ENCODE measurements at regions not wholly inside any gene's neighbourhood (a gene's known extent, or its start where the extent isn't known, plus 50 kb on each side); places are given as distances from the start of the nearest gene placed in this dataset.

- Mint-ChIP-seq H3K27me3 (no peaks in the 10 kb centered on the region), H3K9me3 (peaks cover 8% of the 10 kb centered on the region), H3K36me3 (no peaks in the 10 kb centered on the region), H3K27ac (no peak overlapping the region), H3K4me1 (no peaks in the 10 kb centered on the region), H3K4me3 (no peak overlapping the region)
Measured at GRCh38 chr18:65399091-65399490, 351.7 kb upstream of the CDH7 start.

- Mint-ChIP-seq H3K27ac (no peak overlapping the region), H3K4me3 (no peak overlapping the region), H3K4me1 (no peaks in the 10 kb centered on the region), H3K27me3 (no peaks in the 10 kb centered on the region), H3K9me3 (peaks cover 8% of the 10 kb centered on the region), H3K36me3 (no peaks in the 10 kb centered on the region)
Measured at GRCh38 chr18:65398347-65399075, 352.3 kb upstream of the CDH7 start.

GRCh38 chr18:65380986-65381385 is 369.8 kb upstream of the CDH7 start:
- Mint-ChIP-seq H3K36me3 (no peaks in the 10 kb centered on the region), H3K27ac (no peak overlapping the region), H3K9me3 (no peaks in the 10 kb centered on the region), H3K4me1 (no peaks in the 10 kb centered on the region), H3K4me3 (no peak overlapping the region), H3K27me3 (no peaks in the 10 kb centered on the region)

GRCh38 chr18:65380571-65380970 is 370.2 kb upstream of the CDH7 start:
- Mint-ChIP-seq H3K36me3 (no peaks in the 10 kb centered on the region), H3K4me3 (no peak overlapping the region), H3K27ac (no peak overlapping the region), H3K9me3 (no peaks in the 10 kb centered on the region), H3K4me1 (no peaks in the 10 kb centered on the region), H3K27me3 (no peaks in the 10 kb centered on the region)

GRCh38 chr18:65372904-65373303 is 377.9 kb upstream of the CDH7 start:
- Mint-ChIP-seq H3K4me1 (no peaks in the 10 kb centered on the region), H3K36me3 (no peaks in the 10 kb centered on the region), H3K4me3 (no peak overlapping the region), H3K27me3 (no peaks in the 10 kb centered on the region), H3K27ac (no peak overlapping the region), H3K9me3 (peaks cover 10% of the 10 kb centered on the region)

- Mint-ChIP-seq H3K27me3 (no peaks in the 10 kb centered on the region), H3K36me3 (no peaks in the 10 kb centered on the region), H3K4me1 (no peaks in the 10 kb centered on the region), H3K9me3 (peaks cover 4% of the 10 kb centered on the region), H3K27ac (no peak overlapping the region), H3K4me3 (no peak overlapping the region)
Measured at GRCh38 chr18:65365245-65365980, 385.4 kb upstream of the CDH7 start.

- Mint-ChIP-seq H3K36me3 (no peaks in the 10 kb centered on the region), H3K27ac (no peak overlapping the region), H3K27me3 (no peaks in the 10 kb centered on the region), H3K4me3 (no peak overlapping the region), H3K4me1 (no peaks in the 10 kb centered on the region), H3K9me3 (peaks cover 2% of the 10 kb centered on the region)
Measured at GRCh38 chr18:65363911-65364632, 386.7 kb upstream of the CDH7 start.

- H3K9me3 Mint-ChIP-seq: no peaks in the 10 kb centered on the region
Measured at GRCh38 chr18:65363011-65363410, 387.8 kb upstream of the CDH7 start.

GRCh38 chr18:65359479-65359878 is 391.3 kb upstream of the CDH7 start:
- Mint-ChIP-seq H3K27me3 (no peaks in the 10 kb centered on the region), H3K27ac (no peak overlapping the region), H3K4me3 (no peak overlapping the region), H3K9me3 (no peaks in the 10 kb centered on the region), H3K4me1 (no peaks in the 10 kb centered on the region), H3K36me3 (no peaks in the 10 kb centered on the region)

More at GRCh38 chr18:65363011-65363410, 387.8 kb upstream of the CDH7 start:
- H3K27me3 Mint-ChIP-seq: no peaks in the 10 kb centered on the region
- H3K27ac Mint-ChIP-seq: no peak overlapping the region
- no peaks in the 10 kb centered on the region for H3K36me3 Mint-ChIP-seq
- no peak overlapping the region for H3K4me3 Mint-ChIP-seq
- no peaks in the 10 kb centered on the region for H3K4me1 Mint-ChIP-seq

GRCh38 chr18:65358306-65358705 is 392.5 kb upstream of the CDH7 start:
- H3K36me3 Mint-ChIP-seq: no peaks in the 10 kb centered on the region
- H3K9me3 Mint-ChIP-seq: no peaks in the 10 kb centered on the region
- H3K4me3 Mint-ChIP-seq: no peak overlapping the region
- H3K27me3 Mint-ChIP-seq: no peaks in the 10 kb centered on the region
- no peak overlapping the region for H3K27ac Mint-ChIP-seq
- no peaks in the 10 kb centered on the region for H3K4me1 Mint-ChIP-seq

- Mint-ChIP-seq H3K27me3 (no peaks in the 10 kb centered on the region), H3K4me3 (no peak overlapping the region), H3K27ac (no peak overlapping the region), H3K36me3 (no peaks in the 10 kb centered on the region), H3K9me3 (no peaks in the 10 kb centered on the region), H3K4me1 (no peaks in the 10 kb centered on the region)
Measured at GRCh38 chr18:65352186-65352585, 398.6 kb upstream of the CDH7 start.

- H3K36me3 Mint-ChIP-seq: no peaks in the 10 kb centered on the region
- no peak overlapping the region for H3K4me3 Mint-ChIP-seq
- no peak overlapping the region for H3K27ac Mint-ChIP-seq
- no peaks in the 10 kb centered on the region for H3K9me3 Mint-ChIP-seq
- no peaks in the 10 kb centered on the region for H3K4me1 Mint-ChIP-seq
- H3K27me3 Mint-ChIP-seq: no peaks in the 10 kb centered on the region
Measured at GRCh38 chr18:65349635-65350034, 401.2 kb upstream of the CDH7 start.

- Mint-ChIP-seq H3K27ac (no peak overlapping the region), H3K4me3 (no peak overlapping the region), H3K4me1 (no peaks in the 10 kb centered on the region), H3K27me3 (no peaks in the 10 kb centered on the region), H3K36me3 (no peaks in the 10 kb centered on the region), H3K9me3 (no peaks in the 10 kb centered on the region)
Measured at GRCh38 chr18:65347446-65347845, 403.4 kb upstream of the CDH7 start.

GRCh38 chr18:65346086-65346485 is 404.7 kb upstream of the CDH7 start:
- H3K36me3 Mint-ChIP-seq: no peaks in the 10 kb centered on the region
- H3K27me3 Mint-ChIP-seq: no peaks in the 10 kb centered on the region
- no peak overlapping the region for H3K4me3 Mint-ChIP-seq
- H3K9me3 Mint-ChIP-seq: no peaks in the 10 kb centered on the region
- H3K4me1 Mint-ChIP-seq: no peaks in the 10 kb centered on the region
- no peak overlapping the region for H3K27ac Mint-ChIP-seq

GRCh38 chr18:65343571-65343970 is 407.2 kb upstream of the CDH7 start:
- Mint-ChIP-seq H3K4me1 (no peaks in the 10 kb centered on the region), H3K27ac (no peak overlapping the region), H3K36me3 (no peaks in the 10 kb centered on the region), H3K27me3 (no peaks in the 10 kb centered on the region), H3K4me3 (no peak overlapping the region), H3K9me3 (no peaks in the 10 kb centered on the region)

- Mint-ChIP-seq H3K27ac (no peak overlapping the region), H3K4me1 (no peaks in the 10 kb centered on the region), H3K9me3 (peaks cover 6% of the 10 kb centered on the region), H3K36me3 (no peaks in the 10 kb centered on the region), H3K27me3 (no peaks in the 10 kb centered on the region), H3K4me3 (no peak overlapping the region)
Measured at GRCh38 chr18:65336411-65336810, 414.4 kb upstream of the CDH7 start.
